HepG2 (cell line): ENCODE measurements at regions not wholly inside any gene's neighbourhood (a gene's known extent, or its start where the extent isn't known, plus 50 kb on each side); places are given as distances from the start of the nearest gene placed in this dataset.

ENCODE experiments used
- ATAC-seq: fragments of 200-7000 bp; cut with Tn5 transposase; 3 replicates; pipeline ENCODE4 v1.9.1; 2020; ENCODE audit warnings: mild to moderate bottlenecking, moderate library complexity
- BruUV-seq: library from RNA; stranded (reverse); fragments of 400-500 nt; replicated peaks from 2 replicates; lab custom pipeline; 2021; lab: Mats Ljungman, UMichigan
- CTCF ChIA-PET: fragments of 300-600 bp; formaldehyde crosslinking; extraction: SDS; loops from one replicate; lab custom pipeline; 2021; ENCODE audit warnings: low total read pairs, inconsistent platforms, low intra/inter-chr PET ratio; lab: Yijun Ruan, JAX
- POLR2A ChIA-PET: fragments of 350-600 bp; sonication (Branson Sonifier 250); formaldehyde crosslinking; loops from one replicate; lab custom pipeline; 2020; ENCODE audit warnings: antibody characterized with exemption, inconsistent platforms; lab: Yijun Ruan, JAX
- DNase-seq: peaks from one replicate; pipeline ENCODE4 v3.0.0-alpha.2; 2015; ENCODE audit warnings: low spot score
- FAIRE-seq: peaks from 3 replicates; lab custom pipeline; 2011; peaks lifted over from hg19 to GRCh38; lab: Jason Lieb, UNC
- H2AFZ ChIP-seq: one replicate; pipeline ENCODE4 v1.6.1; 2011; ENCODE audit warnings: low read length, inconsistent platforms
- H3K27ac ChIP-seq: fragments of 300-600 bp; 3 replicates; pipeline ENCODE4 v1.8.0; 2011; ENCODE audit warnings: mixed run types, mild to moderate bottlenecking, mixed read lengths, low read length, inconsistent platforms; ENCODE audit not compliant: insufficient read depth; ENCODE audit errors: extremely low read length
- H3K27me3 ChIP-seq, 2 experiments: fragments of 200-600 bp in 1 of 2; 2 replicates in 1 of 2; 3 replicates in 1 of 2; pipeline versions ENCODE4 v1.6.0 to v1.8.0; 2011; ENCODE audit warnings: low read length in 2 of 2, mild to moderate bottlenecking in 2 of 2, moderate library complexity in 2 of 2, inconsistent platforms in 1 of 2; ENCODE audit not compliant: insufficient read depth in 2 of 2, control insufficient read depth in 1 of 2
- H3K36me3 ChIP-seq, 2 experiments: fragments of 200-600 bp in 1 of 2; replicated peaks in 1 of 2; 2 replicates in 1 of 2; 3 replicates in 1 of 2; pipeline versions ENCODE4 v1.5.1 to v1.8.0; 2011; ENCODE audit warnings: low read length in 2 of 2, inconsistent platforms in 1 of 2; ENCODE audit not compliant: insufficient read depth in 2 of 2, control insufficient read depth in 1 of 2
- H3K4me1 ChIP-seq: 2 replicates; pipeline ENCODE4 v1.5.1; 2012; ENCODE audit warnings: low read length, inconsistent platforms; ENCODE audit not compliant: insufficient read depth
- H3K4me2 ChIP-seq: 2 replicates; pipeline ENCODE4 v1.6.0; 2011; ENCODE audit warnings: low read depth, low read length, inconsistent platforms
- H3K4me3 ChIP-seq, 3 experiments: fragments of 200-600 bp in 1 of 3; sonication (generic), shearing (Covaris generic) in 1 of 3; replicated peaks in 1 of 3; 2 replicates each; pipeline ENCODE4 v1.5.1; 2011 to 2016; ENCODE audit warnings: low read length in 3 of 3, inconsistent platforms in 2 of 3, low read depth in 2 of 3, mild to moderate bottlenecking in 2 of 3, control low read depth in 1 of 3, mixed read lengths in 1 of 3; ENCODE audit not compliant: insufficient read depth in 1 of 3
- H3K79me2 ChIP-seq: one replicate; pipeline ENCODE4 v1.6.1; 2011; ENCODE audit warnings: low read length, inconsistent platforms; ENCODE audit not compliant: insufficient read depth
- H3K9ac ChIP-seq: 2 replicates; pipeline ENCODE4 v1.6.0; 2011; ENCODE audit warnings: mild to moderate bottlenecking, low read depth, low read length, inconsistent platforms; ENCODE audit not compliant: insufficient read depth
- H3K9me3 ChIP-seq: 2 replicates; pipeline ENCODE4 v1.5.1; 2012; ENCODE audit warnings: mild to moderate bottlenecking, low read length
- H4K20me1 ChIP-seq: 2 replicates; pipeline ENCODE4 v1.6.0; 2011; ENCODE audit warnings: inconsistent platforms, mild to moderate bottlenecking, low read length, moderate library complexity; ENCODE audit not compliant: insufficient read depth
- HDAC6 ChIP-seq: fragments of 200-600 bp; sonication (generic); IDR thresholded peaks from 2 replicates; pipeline ENCODE4 v1.7.0; 2017; ENCODE audit warnings: mild to moderate bottlenecking, antibody characterized with exemption, low read length, low read depth
- HNRNPK ChIP-seq: fragments of 200-400 bp; formaldehyde crosslinking; IDR thresholded peaks from 2 replicates; pipeline ENCODE4 v1.6.1; 2018; ENCODE audit warnings: low read length, low read depth, moderate library complexity, mild to moderate bottlenecking; ENCODE audit not compliant: poor library complexity, severe bottlenecking
- JUND ChIP-seq: sonication (generic); formaldehyde crosslinking; IDR thresholded peaks from 2 replicates; pipeline ENCODE4 v1.8.0; 2022; ENCODE audit warnings: mild to moderate bottlenecking, missing genetic modification reagents
- MEF2D ChIP-seq: sonication (generic); formaldehyde crosslinking; IDR thresholded peaks from 2 replicates; pipeline ENCODE4 v1.5.1; 2020; ENCODE audit warnings: mild to moderate bottlenecking, missing genetic modification reagents
- RAD51 ChIP-seq: fragments of 450-650 bp; IDR thresholded peaks from 2 replicates; pipeline ENCODE4 v1.6.1; 2016; ENCODE audit warnings: borderline replicate concordance
- ZFP82 ChIP-seq: sonication (generic); formaldehyde crosslinking; IDR thresholded peaks from 2 replicates; pipeline ENCODE4 v1.5.1; 2020; ENCODE audit warnings: mild to moderate bottlenecking, missing genetic modification reagents, borderline replicate concordance
- ZNF121 ChIP-seq: sonication (generic); formaldehyde crosslinking; IDR thresholded peaks from 2 replicates; pipeline ENCODE4 v1.5.0; 2020; ENCODE audit warnings: mild to moderate bottlenecking, missing genetic modification reagents
- ZSCAN5A ChIP-seq: sonication (generic); formaldehyde crosslinking; IDR thresholded peaks from 2 replicates; pipeline ENCODE4 v1.8.0; 2022; ENCODE audit warnings: mild to moderate bottlenecking, missing genetic modification reagents, borderline replicate concordance
- in situ Hi-C: cut with HindIII; loops from 2 replicates; pipeline ENCODE4 v1.10.0; 2017; ENCODE audit warnings: low pct_unique_long_range_greater_than_20kb; ENCODE audit not compliant: extremely low pct_ligation_motif_present
- intact Hi-C: fragments of 100-400 bp; cut with micrococcal nuclease; formaldehyde crosslinking; loops from one replicate; pipeline ENCODE4 v1.10.0; 2022; ENCODE audit not compliant: unreplicated experiment
- TF ChIP-seq, protein P1 (sequence below): IDR thresholded peaks from 2 replicates; pipeline ENCODE4 v1.6.1; 2016; ENCODE audit warnings: mild to moderate bottlenecking
- TF ChIP-seq, protein P2 (sequence below): sonication (generic); formaldehyde crosslinking; IDR thresholded peaks from 2 replicates; pipeline ENCODE4 v1.4.0; 2020; ENCODE audit warnings: low read depth, mild to moderate bottlenecking, missing genetic modification reagents
- TF ChIP-seq, protein P3 (sequence below): sonication (generic); formaldehyde crosslinking; IDR thresholded peaks from 2 replicates; pipeline ENCODE4 v1.4.0; 2020; ENCODE audit warnings: missing genetic modification reagents, borderline replicate concordance
- TF ChIP-seq, protein P4 (sequence below): sonication (generic); formaldehyde crosslinking; IDR thresholded peaks from 2 replicates; pipeline ENCODE4 v1.5.1; 2020; ENCODE audit warnings: mild to moderate bottlenecking, missing genetic modification reagents, moderate library complexity
- TF ChIP-seq, protein P5 (sequence below): sonication (generic); formaldehyde crosslinking; IDR thresholded peaks from 2 replicates; pipeline ENCODE4 v1.8.0; 2022; ENCODE audit warnings: mild to moderate bottlenecking, missing genetic modification reagents

DNA sequence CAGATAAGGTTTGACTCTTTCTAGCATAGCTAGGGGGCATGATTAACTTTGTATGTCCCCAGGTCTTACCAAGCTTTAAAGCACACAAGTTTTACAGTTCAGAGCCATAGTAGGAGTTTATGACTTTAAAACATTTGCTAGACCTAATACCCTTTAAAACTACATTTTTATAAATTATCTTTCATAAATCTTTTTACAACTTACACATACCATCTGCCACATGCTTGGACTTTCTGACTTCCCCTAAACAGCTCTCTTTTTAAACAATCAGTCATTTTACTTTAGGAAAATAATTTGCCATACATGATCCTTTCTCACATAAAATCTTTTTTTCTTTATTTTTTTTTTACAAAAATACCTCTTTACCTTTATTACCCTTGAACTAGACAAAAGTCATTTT lies 735.3 kb upstream of the CADM2 start:
- POLR2A ChIA-PET: no interaction called here
- Histone ChIP-seq H3K4me2 (no peak overlapping the region), H4K20me1 (no peaks in the 10 kb centered on the region), H3K27me3 (no peaks in the 10 kb centered on the region), H3K4me3 (no peak overlapping the region), H3K79me2 (no peaks in the 10 kb centered on the region), H3K4me1 (no peaks in the 10 kb centered on the region), H3K9ac (no peak overlapping the region), H2AFZ (no peak overlapping the region), H3K9me3 (peaks cover 76% of the 10 kb centered on the region), H3K27ac (no peak overlapping the region), H3K36me3 (no peaks in the 10 kb centered on the region)
- FAIRE-seq (no peak), ATAC-seq (no peak), DNase-seq (no peak)
- in situ Hi-C loops: no loop called here
- BruUV-seq: no TSS peak
- intact Hi-C loops: no loop called here
- CTCF ChIA-PET: no interaction called here
- TF ChIP-seq ZFP82 (CRISPR knock-in tag): no peak
- TF ChIP-seq RAD51: no peak
- no peak for TF ChIP-seq ZSCAN5A
- TF ChIP-seq, protein P1, sequence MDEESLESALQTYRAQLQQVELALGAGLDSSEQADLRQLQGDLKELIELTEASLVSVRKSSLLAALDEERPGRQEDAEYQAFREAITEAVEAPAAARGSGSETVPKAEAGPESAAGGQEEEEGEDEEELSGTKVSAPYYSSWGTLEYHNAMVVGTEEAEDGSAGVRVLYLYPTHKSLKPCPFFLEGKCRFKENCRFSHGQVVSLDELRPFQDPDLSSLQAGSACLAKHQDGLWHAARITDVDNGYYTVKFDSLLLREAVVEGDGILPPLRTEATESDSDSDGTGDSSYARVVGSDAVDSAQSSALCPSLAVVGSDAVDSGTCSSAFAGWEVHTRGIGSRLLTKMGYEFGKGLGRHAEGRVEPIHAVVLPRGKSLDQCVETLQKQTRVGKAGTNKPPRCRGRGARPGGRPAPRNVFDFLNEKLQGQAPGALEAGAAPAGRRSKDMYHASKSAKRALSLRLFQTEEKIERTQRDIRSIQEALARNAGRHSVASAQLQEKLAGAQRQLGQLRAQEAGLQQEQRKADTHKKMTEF (CRISPR knock-in tag): no peak
- TF ChIP-seq JUND (CRISPR knock-in tag): no peak
- no peak for TF ChIP-seq HNRNPK
- TF ChIP-seq, protein P2, sequence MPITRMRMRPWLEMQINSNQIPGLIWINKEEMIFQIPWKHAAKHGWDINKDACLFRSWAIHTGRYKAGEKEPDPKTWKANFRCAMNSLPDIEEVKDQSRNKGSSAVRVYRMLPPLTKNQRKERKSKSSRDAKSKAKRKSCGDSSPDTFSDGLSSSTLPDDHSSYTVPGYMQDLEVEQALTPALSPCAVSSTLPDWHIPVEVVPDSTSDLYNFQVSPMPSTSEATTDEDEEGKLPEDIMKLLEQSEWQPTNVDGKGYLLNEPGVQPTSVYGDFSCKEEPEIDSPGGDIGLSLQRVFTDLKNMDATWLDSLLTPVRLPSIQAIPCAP (CRISPR knock-in tag): no peak
- TF ChIP-seq, protein P3, sequence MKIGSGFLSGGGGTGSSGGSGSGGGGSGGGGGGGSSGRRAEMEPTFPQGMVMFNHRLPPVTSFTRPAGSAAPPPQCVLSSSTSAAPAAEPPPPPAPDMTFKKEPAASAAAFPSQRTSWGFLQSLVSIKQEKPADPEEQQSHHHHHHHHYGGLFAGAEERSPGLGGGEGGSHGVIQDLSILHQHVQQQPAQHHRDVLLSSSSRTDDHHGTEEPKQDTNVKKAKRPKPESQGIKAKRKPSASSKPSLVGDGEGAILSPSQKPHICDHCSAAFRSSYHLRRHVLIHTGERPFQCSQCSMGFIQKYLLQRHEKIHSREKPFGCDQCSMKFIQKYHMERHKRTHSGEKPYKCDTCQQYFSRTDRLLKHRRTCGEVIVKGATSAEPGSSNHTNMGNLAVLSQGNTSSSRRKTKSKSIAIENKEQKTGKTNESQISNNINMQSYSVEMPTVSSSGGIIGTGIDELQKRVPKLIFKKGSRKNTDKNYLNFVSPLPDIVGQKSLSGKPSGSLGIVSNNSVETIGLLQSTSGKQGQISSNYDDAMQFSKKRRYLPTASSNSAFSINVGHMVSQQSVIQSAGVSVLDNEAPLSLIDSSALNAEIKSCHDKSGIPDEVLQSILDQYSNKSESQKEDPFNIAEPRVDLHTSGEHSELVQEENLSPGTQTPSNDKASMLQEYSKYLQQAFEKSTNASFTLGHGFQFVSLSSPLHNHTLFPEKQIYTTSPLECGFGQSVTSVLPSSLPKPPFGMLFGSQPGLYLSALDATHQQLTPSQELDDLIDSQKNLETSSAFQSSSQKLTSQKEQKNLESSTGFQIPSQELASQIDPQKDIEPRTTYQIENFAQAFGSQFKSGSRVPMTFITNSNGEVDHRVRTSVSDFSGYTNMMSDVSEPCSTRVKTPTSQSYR (CRISPR knock-in tag): no peak
- no peak for TF ChIP-seq MEF2D (CRISPR knock-in tag)
- TF ChIP-seq HDAC6: no peak
- no peak for TF ChIP-seq ZNF121 (CRISPR knock-in tag)
- TF ChIP-seq, protein P4, sequence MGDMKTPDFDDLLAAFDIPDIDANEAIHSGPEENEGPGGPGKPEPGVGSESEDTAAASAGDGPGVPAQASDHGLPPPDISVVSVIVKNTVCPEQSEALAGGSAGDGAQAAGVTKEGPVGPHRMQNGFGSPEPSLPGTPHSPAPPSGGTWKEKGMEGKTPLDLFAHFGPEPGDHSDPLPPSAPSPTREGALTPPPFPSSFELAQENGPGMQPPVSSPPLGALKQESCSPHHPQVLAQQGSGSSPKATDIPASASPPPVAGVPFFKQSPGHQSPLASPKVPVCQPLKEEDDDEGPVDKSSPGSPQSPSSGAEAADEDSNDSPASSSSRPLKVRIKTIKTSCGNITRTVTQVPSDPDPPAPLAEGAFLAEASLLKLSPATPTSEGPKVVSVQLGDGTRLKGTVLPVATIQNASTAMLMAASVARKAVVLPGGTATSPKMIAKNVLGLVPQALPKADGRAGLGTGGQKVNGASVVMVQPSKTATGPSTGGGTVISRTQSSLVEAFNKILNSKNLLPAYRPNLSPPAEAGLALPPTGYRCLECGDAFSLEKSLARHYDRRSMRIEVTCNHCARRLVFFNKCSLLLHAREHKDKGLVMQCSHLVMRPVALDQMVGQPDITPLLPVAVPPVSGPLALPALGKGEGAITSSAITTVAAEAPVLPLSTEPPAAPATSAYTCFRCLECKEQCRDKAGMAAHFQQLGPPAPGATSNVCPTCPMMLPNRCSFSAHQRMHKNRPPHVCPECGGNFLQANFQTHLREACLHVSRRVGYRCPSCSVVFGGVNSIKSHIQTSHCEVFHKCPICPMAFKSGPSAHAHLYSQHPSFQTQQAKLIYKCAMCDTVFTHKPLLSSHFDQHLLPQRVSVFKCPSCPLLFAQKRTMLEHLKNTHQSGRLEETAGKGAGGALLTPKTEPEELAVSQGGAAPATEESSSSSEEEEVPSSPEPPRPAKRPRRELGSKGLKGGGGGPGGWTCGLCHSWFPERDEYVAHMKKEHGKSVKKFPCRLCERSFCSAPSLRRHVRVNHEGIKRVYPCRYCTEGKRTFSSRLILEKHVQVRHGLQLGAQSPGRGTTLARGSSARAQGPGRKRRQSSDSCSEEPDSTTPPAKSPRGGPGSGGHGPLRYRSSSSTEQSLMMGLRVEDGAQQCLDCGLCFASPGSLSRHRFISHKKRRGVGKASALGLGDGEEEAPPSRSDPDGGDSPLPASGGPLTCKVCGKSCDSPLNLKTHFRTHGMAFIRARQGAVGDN (CRISPR knock-in tag): no peak
- TF ChIP-seq, protein P5, sequence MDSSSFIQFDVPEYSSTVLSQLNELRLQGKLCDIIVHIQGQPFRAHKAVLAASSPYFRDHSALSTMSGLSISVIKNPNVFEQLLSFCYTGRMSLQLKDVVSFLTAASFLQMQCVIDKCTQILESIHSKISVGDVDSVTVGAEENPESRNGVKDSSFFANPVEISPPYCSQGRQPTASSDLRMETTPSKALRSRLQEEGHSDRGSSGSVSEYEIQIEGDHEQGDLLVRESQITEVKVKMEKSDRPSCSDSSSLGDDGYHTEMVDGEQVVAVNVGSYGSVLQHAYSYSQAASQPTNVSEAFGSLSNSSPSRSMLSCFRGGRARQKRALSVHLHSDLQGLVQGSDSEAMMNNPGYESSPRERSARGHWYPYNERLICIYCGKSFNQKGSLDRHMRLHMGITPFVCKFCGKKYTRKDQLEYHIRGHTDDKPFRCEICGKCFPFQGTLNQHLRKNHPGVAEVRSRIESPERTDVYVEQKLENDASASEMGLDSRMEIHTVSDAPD (CRISPR knock-in tag): no peak
